ENCODE measurements at regions not wholly inside any gene's neighbourhood (a gene's known extent, or its start where the extent isn't known, plus 50 kb on each side); places are given as distances from the start of the nearest gene placed in this dataset.

DNA sequence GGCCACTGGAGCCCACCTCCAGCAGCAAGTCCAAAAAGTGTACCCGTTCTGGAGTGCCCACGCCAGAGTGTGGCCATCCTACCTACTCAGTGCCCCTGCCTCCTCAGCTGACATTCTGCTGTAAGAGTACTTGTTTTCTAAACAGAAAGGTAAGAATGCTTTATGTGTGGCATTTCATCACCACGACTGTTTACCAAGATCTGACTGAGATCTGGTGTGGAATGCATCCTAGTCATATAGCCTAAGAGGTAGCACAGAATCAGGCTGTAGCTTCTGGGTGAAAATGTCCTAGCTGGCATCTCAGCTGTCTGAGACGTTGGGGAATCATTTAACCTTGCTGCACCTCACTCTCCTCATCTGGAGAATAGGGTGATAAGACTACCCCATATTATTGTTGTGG is 638.7 kb upstream of the TENM3 start:
- H3K4me3 ChIP-seq (ENCODE audit: insufficient read depth, low read depth, low read length), result no peak overlapping the region
- no peaks in the 10 kb centered on the region for H3K27me3 ChIP-seq (ENCODE audit: control insufficient read depth, insufficient read depth, low read length)
- no peak for DNase-seq
- no peaks in the 10 kb centered on the region for H3K36me3 ChIP-seq (replicated peaks; ENCODE audit: control insufficient read depth, insufficient read depth, low read length)

DNA sequence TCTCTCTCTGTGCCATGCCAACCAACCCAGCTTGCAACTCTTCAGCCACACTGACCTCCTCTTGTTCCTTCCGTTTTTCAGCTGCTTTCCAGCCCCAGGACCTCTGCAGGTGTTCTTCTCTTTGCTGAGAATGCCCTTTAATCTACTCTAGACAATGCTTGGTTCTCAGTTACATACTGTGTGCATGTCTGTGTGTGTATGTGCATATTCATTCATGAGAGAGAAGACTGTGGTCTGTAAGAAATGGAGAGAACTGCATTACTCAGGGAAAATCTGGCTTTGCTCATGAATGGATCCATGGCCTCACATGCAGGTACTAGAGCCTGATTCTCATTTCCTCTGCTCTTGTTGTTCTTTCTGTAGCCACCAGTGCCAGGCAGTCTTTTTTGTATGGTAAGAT is 636.9 kb upstream of the TENM3 start:
- Histone ChIP-seq H3K36me3 (replicated peaks; ENCODE audit: control insufficient read depth, insufficient read depth, low read length) (no peaks in the 10 kb centered on the region), H3K4me3 (ENCODE audit: insufficient read depth, low read depth, low read length) (no peak overlapping the region), H3K27me3 (ENCODE audit: control insufficient read depth, insufficient read depth, low read length) (no peaks in the 10 kb centered on the region)
- no peak for DNase-seq

DNA sequence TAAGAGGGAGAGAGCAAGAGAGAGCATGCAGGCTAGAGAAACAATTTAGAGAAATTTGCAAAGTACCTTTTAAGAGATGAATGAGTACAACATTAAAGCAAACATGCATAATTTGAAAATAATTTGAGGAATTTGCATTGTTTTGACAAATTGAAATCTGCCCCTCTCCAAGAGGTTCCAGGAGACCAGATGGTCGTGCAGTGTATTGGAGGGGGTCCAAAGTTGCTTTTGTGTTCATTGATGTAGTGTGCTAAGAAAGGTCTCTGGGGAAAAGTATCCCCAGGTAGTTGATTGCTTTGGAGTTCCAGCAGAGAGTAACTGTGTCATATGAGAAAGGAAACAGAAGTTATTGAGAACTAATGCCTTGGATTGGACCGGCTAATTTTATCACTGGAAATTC is 635.0 kb upstream of the TENM3 start:
- H3K27me3 ChIP-seq (ENCODE audit: control insufficient read depth, insufficient read depth, low read length), result no peaks in the 10 kb centered on the region
- H3K4me3 ChIP-seq (ENCODE audit: insufficient read depth, low read depth, low read length), result no peak overlapping the region
- DNase-seq, result no peak
- H3K36me3 ChIP-seq (replicated peaks; ENCODE audit: control insufficient read depth, insufficient read depth, low read length), result no peaks in the 10 kb centered on the region

DNA sequence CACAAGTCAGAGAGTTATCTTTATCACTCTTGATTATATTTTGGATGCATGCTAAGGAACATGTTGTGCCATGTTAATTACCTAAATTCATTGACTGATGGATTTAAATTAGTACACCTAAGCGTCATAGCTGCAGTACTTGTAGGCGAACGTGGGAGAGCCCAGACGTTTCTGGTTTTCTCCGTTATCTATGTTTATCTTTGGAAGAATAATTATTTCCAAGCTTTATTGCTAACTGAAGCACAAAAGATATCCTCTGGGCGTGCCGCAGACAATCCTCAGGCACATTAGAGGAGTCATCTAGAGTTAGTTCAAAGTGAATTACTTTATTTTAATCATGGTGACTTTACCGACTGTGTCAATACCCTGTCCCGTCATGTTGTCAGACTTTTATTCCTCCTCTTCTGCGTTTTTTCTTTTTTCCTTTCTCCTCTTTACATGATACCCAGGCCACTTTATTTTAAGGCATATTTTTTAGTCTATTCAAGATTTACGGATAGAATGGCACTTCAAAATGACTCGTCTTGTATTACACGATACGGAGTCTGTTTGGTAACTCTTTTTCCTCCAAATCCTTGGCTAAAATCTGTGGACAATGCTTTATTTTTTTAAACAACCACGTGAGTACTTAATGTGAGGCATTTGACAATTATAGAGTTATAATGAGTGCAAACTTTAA is 632.0 kb upstream of the TENM3 start:
- Histone ChIP-seq H3K4me3 (ENCODE audit: insufficient read depth, low read depth, low read length) (no peak overlapping the region), H3K36me3 (replicated peaks; ENCODE audit: control insufficient read depth, insufficient read depth, low read length) (no peaks in the 10 kb centered on the region), H3K27me3 (ENCODE audit: control insufficient read depth, insufficient read depth, low read length) (no peaks in the 10 kb centered on the region)
- no peak for DNase-seq

GRCh38 chr4:181611946-181612600 is 631.1 kb upstream of the TENM3 start:
- Histone ChIP-seq H3K27me3 (ENCODE audit: control insufficient read depth, insufficient read depth, low read length) (no peaks in the 10 kb centered on the region), H3K4me3 (ENCODE audit: insufficient read depth, low read depth, low read length) (no peak overlapping the region), H3K36me3 (replicated peaks; ENCODE audit: control insufficient read depth, insufficient read depth, low read length) (no peaks in the 10 kb centered on the region)
- no peak for DNase-seq

DNA sequence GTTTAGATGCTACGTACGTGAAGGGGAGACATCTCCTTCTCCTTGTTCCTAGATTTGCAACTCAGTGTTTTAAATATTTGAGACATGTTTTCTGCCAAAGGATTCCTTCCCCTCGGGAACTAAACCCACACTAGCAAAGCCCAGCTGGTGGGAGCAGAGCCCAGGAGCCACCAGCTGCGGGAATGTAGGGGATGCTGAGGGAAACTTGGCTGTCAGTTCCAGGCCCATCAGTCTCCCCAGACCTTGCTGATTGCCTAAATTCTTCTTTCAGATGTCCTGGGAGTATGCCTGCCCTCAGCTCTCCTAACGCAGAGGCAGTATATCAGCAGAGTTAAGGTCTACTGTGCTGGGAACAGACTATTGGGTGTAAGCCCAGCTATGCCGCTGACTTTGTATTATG is 630.0 kb upstream of the TENM3 start:
- Histone ChIP-seq H3K4me3 (ENCODE audit: insufficient read depth, low read depth, low read length) (no peak overlapping the region), H3K36me3 (replicated peaks; ENCODE audit: control insufficient read depth, insufficient read depth, low read length) (no peaks in the 10 kb centered on the region), H3K27me3 (ENCODE audit: control insufficient read depth, insufficient read depth, low read length) (no peaks in the 10 kb centered on the region)
- DNase-seq, result no peak

DNA sequence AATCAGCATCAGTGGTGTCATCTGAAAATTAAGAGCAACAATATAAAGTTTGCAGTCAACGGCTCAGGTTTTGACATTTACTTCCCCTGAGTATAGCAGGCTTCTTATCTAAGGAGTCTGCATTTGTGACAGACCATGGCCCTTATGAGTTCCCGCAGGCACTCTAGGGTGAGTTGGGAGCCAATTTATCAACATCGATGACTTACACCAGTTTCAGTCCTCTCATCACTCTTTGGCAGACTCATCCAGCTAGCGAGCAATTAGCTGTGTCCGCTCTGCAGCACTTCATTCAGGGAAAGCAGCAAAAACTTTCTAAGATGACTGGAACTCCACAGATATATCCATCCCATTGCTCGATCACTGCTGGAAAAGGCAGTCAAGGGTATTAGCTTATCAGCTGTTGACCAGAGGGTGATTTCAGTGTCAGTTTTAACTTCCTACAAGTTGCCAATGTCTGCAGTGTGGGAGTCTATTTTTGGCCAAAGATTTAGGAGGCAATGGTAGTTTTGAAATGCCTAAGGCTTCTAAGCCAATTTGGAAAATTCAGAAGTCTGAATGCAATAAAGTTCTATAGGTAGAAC is 625.1 kb upstream of the TENM3 start:
- H3K36me3 ChIP-seq (replicated peaks; ENCODE audit: control insufficient read depth, insufficient read depth, low read length), result no peaks in the 10 kb centered on the region
- H3K4me3 ChIP-seq (ENCODE audit: insufficient read depth, low read depth, low read length), result no peak overlapping the region
- no peak for DNase-seq
- no peaks in the 10 kb centered on the region for H3K27me3 ChIP-seq (ENCODE audit: control insufficient read depth, insufficient read depth, low read length)

GRCh38 chr4:181618896-181619295 is 624.3 kb upstream of the TENM3 start:
- H3K4me3 ChIP-seq (ENCODE audit: insufficient read depth, low read depth, low read length), result no peak overlapping the region
- H3K27me3 ChIP-seq (ENCODE audit: control insufficient read depth, insufficient read depth, low read length), result no peaks in the 10 kb centered on the region
- H3K36me3 ChIP-seq (replicated peaks; ENCODE audit: control insufficient read depth, insufficient read depth, low read length), result no peaks in the 10 kb centered on the region
- DNase-seq, result peak; percentile 19

DNA sequence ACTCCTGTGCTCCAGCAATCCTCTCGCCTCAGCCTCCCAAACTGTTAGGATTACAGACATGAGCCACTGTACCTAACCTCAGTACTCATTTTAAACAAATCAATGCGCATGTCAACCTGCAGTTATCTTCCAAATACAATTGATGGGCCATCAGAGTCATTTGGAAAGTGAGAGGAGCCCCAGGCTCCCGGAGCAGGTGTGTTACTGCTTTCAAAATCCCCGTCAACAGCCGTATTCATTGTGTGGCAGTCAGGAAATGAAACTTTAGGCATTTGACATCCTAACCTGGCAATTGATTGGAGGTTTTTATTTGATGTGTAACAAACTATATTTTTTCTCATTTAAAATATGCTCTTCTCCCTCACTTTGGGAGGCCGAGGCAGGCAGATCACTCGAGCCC is 623.6 kb upstream of the TENM3 start:
- DNase-seq, result no peak
- no peaks in the 10 kb centered on the region for H3K36me3 ChIP-seq (replicated peaks; ENCODE audit: control insufficient read depth, insufficient read depth, low read length)
- no peak overlapping the region for H3K4me3 ChIP-seq (ENCODE audit: insufficient read depth, low read depth, low read length)
- H3K27me3 ChIP-seq (ENCODE audit: control insufficient read depth, insufficient read depth, low read length), result no peaks in the 10 kb centered on the region

GRCh38 chr4:181637186-181638105 is 605.8 kb upstream of the TENM3 start:
- no peak overlapping the region for H3K4me3 ChIP-seq (ENCODE audit: insufficient read depth, low read depth, low read length)
- no peaks in the 10 kb centered on the region for H3K27me3 ChIP-seq (ENCODE audit: control insufficient read depth, insufficient read depth, low read length)
- no peak for DNase-seq
- no peaks in the 10 kb centered on the region for H3K36me3 ChIP-seq (replicated peaks; ENCODE audit: control insufficient read depth, insufficient read depth, low read length)

DNA sequence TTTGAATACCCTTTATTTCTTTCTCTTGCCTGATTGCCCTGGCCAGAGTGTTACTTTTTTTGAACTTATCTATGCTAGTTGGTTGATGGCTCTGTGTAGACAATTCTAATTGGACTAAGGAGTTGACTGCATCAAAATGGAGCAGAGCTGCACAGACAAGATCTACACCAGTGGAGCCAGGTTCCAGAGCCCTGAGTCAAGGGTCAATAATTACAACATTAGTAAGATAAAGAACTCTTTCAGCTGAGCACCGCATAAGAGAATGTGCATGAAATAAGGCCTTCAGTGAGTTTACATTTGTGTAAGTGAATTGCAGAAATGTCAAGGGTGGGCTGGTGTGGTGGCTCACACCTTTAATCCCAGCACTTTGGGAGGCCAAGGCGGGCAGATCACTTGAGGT is 599.7 kb upstream of the TENM3 start:
- H3K4me3 ChIP-seq (ENCODE audit: insufficient read depth, low read depth, low read length), result no peak overlapping the region
- no peaks in the 10 kb centered on the region for H3K27me3 ChIP-seq (ENCODE audit: control insufficient read depth, insufficient read depth, low read length)
- no peaks in the 10 kb centered on the region for H3K36me3 ChIP-seq (replicated peaks; ENCODE audit: control insufficient read depth, insufficient read depth, low read length)
- DNase-seq, result no peak

GRCh38 chr4:181645489-181645888 is 597.7 kb upstream of the TENM3 start:
- H3K36me3 ChIP-seq (replicated peaks; ENCODE audit: control insufficient read depth, insufficient read depth, low read length), result no peaks in the 10 kb centered on the region
- no peak overlapping the region for H3K4me3 ChIP-seq (ENCODE audit: insufficient read depth, low read depth, low read length)
- no peaks in the 10 kb centered on the region for H3K27me3 ChIP-seq (ENCODE audit: control insufficient read depth, insufficient read depth, low read length)
- no peak for DNase-seq

DNA sequence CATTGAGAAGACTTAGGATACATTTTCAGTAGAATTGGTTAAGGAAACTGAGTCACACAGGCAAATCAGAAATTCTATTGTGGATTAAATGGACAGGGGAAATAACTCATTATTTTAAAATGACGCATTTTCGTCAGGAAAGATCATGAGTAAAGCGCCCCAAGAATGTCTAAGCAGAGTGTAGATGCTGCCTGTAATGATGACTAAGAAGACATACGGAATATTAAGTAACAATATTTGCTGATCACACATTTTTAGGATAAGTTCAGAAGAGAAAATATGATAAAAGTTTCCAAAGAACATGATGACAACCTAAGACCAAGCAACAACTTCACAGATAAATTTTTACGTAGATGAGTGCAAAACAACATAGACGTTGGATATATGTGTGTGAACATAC is 596.3 kb upstream of the TENM3 start:
- DNase-seq, result no peak

GRCh38 chr4:181647396-181648147 is 595.6 kb upstream of the TENM3 start:
- H3K27me3 ChIP-seq (ENCODE audit: control insufficient read depth, insufficient read depth, low read length), result no peaks in the 10 kb centered on the region
- H3K4me3 ChIP-seq (ENCODE audit: insufficient read depth, low read depth, low read length), result no peak overlapping the region
- no peak for DNase-seq
- H3K36me3 ChIP-seq (replicated peaks; ENCODE audit: control insufficient read depth, insufficient read depth, low read length), result no peaks in the 10 kb centered on the region

More for the DNA sequence above, 596.3 kb upstream of the TENM3 start:
- Histone ChIP-seq H3K27me3 (ENCODE audit: control insufficient read depth, insufficient read depth, low read length) (no peaks in the 10 kb centered on the region), H3K4me3 (ENCODE audit: insufficient read depth, low read depth, low read length) (no peak overlapping the region), H3K36me3 (replicated peaks; ENCODE audit: control insufficient read depth, insufficient read depth, low read length) (no peaks in the 10 kb centered on the region)

Data from H7 (cell line).